Skin of body (tissue), 1 donor: ENCODE measurements at regions not wholly inside any gene's neighbourhood (a gene's known extent, or its start where the extent isn't known, plus 50 kb on each side); places are given as distances from the start of the nearest gene placed in this dataset.

ENCODE experiments used
- DNase-seq: peaks from one replicate; lab custom pipeline; 2025; lab: John Stamatoyannopoulos, UW

- DNase-seq = no peak
Measured at GRCh38 chr12:69061574-69061973, 128.6 kb upstream of the CPM start.

GRCh38 chr12:69062621-69063237 is 129.8 kb upstream of the CPM start:
- no peak for DNase-seq

- no peak for DNase-seq
Measured at GRCh38 chr12:69064734-69065443, 131.9 kb upstream of the CPM start.

GRCh38 chr12:69065775-69066174 is 132.8 kb upstream of the CPM start:
- no peak for DNase-seq

- no peak for DNase-seq
Measured at GRCh38 chr12:69066492-69067373, 133.8 kb upstream of the CPM start.

- DNase-seq = no peak
Measured at GRCh38 chr12:69067713-69068112, 134.7 kb upstream of the CPM start.

GRCh38 chr12:69068448-69068847 is 135.5 kb upstream of the CPM start:
- no peak for DNase-seq

GRCh38 chr12:69069479-69069878 is 136.5 kb upstream of the CPM start:
- no peak for DNase-seq

- DNase-seq = peak; percentile 17
Measured at GRCh38 chr12:69070319-69071090, 137.5 kb upstream of the CPM start.

- no peak for DNase-seq
Measured at GRCh38 chr12:69071091-69071370, 138.1 kb upstream of the CPM start.

GRCh38 chr12:69073035-69073434 is 140.1 kb upstream of the CPM start:
- DNase-seq = no peak

GRCh38 chr12:69074556-69075349 is 141.8 kb upstream of the CPM start:
- no peak for DNase-seq

- DNase-seq = no peak
Measured at GRCh38 chr12:69083689-69084088, 150.7 kb upstream of the CPM start.

GRCh38 chr12:69084816-69085378 is 151.9 kb upstream of the CPM start:
- no peak for DNase-seq

GRCh38 chr12:69085852-69086251 is 152.9 kb upstream of the CPM start:
- DNase-seq = no peak

- DNase-seq = no peak
Measured at GRCh38 chr12:69087986-69088385, 151.4 kb upstream of the CPSF6 start.

GRCh38 chr12:69090722-69091121 is 148.6 kb upstream of the CPSF6 start:
- DNase-seq = no peak

GRCh38 chr12:69091442-69092017 is 147.8 kb upstream of the CPSF6 start:
- DNase-seq = no peak

GRCh38 chr12:69092137-69092536 is 147.2 kb upstream of the CPSF6 start:
- no peak for DNase-seq

- no peak for DNase-seq
Measured at GRCh38 chr12:69094606-69095216, 144.7 kb upstream of the CPSF6 start.
